Peyer's patch (tissue), 4 donors: ENCODE measurements at regions not wholly inside any gene's neighbourhood (a gene's known extent, or its start where the extent isn't known, plus 50 kb on each side); places are given as distances from the start of the nearest gene placed in this dataset.

Source experiments
- CTCF ChIP-seq, 6 experiments: fragments of 450-650 bp in 4 of 6; fragments of 200-600 bp in 2 of 6; sonication (generic) in 1 of 6; IDR thresholded peaks; one replicate each; pipeline ENCODE4 v1.5.1; 2017 to 2019; ENCODE audit warnings: antibody characterized with exemption in 6 of 6, mild to moderate bottlenecking in 3 of 6, moderate library complexity in 1 of 6
- POLR2A ChIP-seq, 2 donors: fragments of 450-650 bp; IDR thresholded peaks; one replicate each; pipeline ENCODE4 v1.5.1; 2017; ENCODE audit warnings: antibody characterized with exemption in 2 of 2, mild to moderate bottlenecking in 2 of 2, moderate library complexity in 2 of 2

DNA sequence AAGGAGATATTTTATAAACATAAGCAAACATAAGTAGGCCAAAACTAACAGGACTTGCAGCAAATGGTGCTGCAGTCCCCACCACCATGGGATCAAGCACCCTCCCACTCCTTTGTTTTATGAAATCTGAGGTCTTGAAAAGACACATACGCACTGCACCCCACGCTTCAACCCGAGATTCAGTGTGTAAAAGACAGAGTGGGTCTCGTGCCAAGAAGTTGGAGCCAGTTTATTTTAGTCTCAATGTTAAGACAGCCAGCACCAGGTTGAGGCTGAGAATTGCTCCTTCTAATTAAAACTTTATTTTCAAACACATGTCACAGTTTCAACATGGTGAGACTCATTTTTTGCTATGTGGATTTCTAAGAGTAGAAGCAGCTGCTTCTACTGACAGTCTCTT is 139.1 kb upstream of the TIAM1 start:
- TF ChIP-seq CTCF (IDR thresholded peaks at IDR 0.05) (no peak), POLR2A (IDR thresholded peaks at IDR 0.05) (no peak)
